ENCODE measurements at regions not wholly inside any gene's neighbourhood (a gene's known extent, or its start where the extent isn't known, plus 50 kb on each side); places are given as distances from the start of the nearest gene placed in this dataset.

DNA sequence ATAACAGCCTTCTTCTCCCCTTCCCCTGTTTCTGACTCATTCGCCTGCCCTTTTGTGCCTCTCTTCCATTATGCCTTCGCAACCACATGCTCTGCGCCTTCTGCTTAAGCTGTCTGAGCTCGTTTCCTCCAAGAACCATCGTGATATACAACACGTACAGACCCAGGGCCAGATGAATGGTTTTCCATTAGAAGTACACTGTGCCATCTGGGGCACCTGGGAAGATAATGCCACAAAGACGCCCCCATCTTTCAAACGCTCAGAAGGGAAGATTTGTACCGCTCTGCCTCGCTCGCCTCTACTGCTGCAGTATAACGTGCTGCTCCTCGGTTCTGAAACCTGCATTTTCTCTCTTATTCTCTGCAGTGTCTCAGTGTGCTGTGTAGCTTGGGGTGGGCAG, 470.9 kb upstream of the STXBP6 start:
- Mint-ChIP-seq H3K27ac (no peak overlapping the region), H3K4me3 (no peak overlapping the region), H3K36me3 (ENCODE audit: low read depth) (no peaks in the 10 kb centered on the region), H3K9me3 (peaks cover 6% of the 10 kb centered on the region), H3K4me1 (ENCODE audit: low read depth) (no peaks in the 10 kb centered on the region), H3K27me3 (no peaks in the 10 kb centered on the region)
- ATAC-seq (no peak), DNase-seq (no peak)
- TF ChIP-seq, protein P1, sequence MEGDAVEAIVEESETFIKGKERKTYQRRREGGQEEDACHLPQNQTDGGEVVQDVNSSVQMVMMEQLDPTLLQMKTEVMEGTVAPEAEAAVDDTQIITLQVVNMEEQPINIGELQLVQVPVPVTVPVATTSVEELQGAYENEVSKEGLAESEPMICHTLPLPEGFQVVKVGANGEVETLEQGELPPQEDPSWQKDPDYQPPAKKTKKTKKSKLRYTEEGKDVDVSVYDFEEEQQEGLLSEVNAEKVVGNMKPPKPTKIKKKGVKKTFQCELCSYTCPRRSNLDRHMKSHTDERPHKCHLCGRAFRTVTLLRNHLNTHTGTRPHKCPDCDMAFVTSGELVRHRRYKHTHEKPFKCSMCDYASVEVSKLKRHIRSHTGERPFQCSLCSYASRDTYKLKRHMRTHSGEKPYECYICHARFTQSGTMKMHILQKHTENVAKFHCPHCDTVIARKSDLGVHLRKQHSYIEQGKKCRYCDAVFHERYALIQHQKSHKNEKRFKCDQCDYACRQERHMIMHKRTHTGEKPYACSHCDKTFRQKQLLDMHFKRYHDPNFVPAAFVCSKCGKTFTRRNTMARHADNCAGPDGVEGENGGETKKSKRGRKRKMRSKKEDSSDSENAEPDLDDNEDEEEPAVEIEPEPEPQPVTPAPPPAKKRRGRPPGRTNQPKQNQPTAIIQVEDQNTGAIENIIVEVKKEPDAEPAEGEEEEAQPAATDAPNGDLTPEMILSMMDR (IDR thresholded peaks at IDR 0.05) = no peak
- intact Hi-C loops (cut with micrococcal nuclease) = no loop called here
- ChIA-PET CTCF (no interaction called here), POLR2A (no interaction called here)

DNA sequence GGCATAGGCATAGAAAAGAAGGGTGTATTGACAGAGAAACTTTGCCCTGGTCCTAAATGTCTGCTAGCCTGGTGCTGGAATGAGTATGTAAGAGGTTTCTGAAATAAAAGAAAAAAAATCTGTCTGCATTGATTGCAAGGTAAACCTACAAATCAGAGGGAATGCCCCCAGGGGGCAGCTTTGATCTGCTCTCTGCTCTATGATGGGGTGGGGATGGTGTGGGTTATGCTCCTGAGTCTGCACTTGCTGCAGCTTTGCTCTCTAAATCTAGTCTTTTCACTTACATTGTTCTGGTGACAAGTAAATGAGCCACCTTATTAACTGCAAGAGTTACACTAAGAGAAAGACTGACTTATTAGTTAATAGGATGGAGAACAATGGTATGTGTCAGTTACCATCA, 468.4 kb upstream of the STXBP6 start:
- ChIA-PET POLR2A (no interaction called here), CTCF (no interaction called here)
- peaks cover 14% of the 10 kb centered on the region for H3K9me3 Mint-ChIP-seq
- intact Hi-C loops (cut with micrococcal nuclease) = no loop called here
- H3K36me3 Mint-ChIP-seq (ENCODE audit: low read depth) = no peaks in the 10 kb centered on the region
- no peak for DNase-seq
- no peaks in the 10 kb centered on the region for H3K4me1 Mint-ChIP-seq (ENCODE audit: low read depth)
- no peak overlapping the region for H3K4me3 Mint-ChIP-seq
- TF ChIP-seq, protein P1 (IDR thresholded peaks at IDR 0.05) = no peak
- no peaks in the 10 kb centered on the region for H3K27me3 Mint-ChIP-seq
- no peak overlapping the region for H3K27ac Mint-ChIP-seq
- no peak for ATAC-seq

DNA sequence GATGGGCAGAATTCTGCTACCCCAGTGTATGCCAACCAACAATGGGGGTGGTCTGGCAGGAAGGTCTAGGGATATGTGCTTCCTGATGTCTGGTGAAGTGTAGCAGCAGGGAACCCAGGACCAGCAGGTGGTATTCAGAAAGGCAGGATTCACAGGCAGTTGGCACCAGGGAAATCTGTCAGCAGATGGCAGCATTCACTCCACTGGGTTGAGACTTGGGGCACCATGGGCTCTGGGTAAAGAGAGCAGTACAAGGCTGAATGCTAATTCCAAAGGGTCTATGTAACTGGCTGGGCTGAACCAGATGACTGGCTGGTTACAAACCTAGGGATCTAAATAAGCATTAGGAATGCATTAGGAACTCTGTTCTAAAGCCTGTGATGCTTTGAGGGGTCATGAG, 466.9 kb upstream of the STXBP6 start:
- DNase-seq = no peak
- H3K4me3 Mint-ChIP-seq = no peak overlapping the region
- no peaks in the 10 kb centered on the region for H3K4me1 Mint-ChIP-seq (ENCODE audit: low read depth)
- peaks cover 18% of the 10 kb centered on the region for H3K9me3 Mint-ChIP-seq
- no peaks in the 10 kb centered on the region for H3K36me3 Mint-ChIP-seq (ENCODE audit: low read depth)
- ChIA-PET POLR2A (no interaction called here), CTCF (no interaction called here)
- no peak for ATAC-seq
- TF ChIP-seq, protein P1 (IDR thresholded peaks at IDR 0.05) = no peak
- intact Hi-C loops (cut with micrococcal nuclease) = no loop called here
- H3K27me3 Mint-ChIP-seq = no peaks in the 10 kb centered on the region
- H3K27ac Mint-ChIP-seq = no peak overlapping the region

DNA sequence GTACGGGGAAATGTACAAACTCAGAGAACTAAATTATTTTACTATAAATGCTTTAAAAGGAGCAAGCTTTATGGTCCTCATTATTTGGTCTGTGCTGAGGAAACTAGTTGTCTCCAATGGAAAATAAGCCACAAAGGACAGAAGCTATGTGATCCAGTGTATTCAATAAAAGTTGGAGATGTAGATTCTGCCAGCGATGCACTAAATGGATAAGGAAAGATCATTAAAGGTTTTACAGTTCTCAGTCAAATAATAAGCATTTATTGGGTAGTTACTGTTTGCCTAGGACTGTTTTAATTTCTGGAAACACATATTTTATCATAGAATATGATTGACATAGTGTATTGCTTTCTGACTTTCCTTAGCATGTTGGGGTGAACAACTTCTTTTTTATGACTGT, 458.9 kb upstream of the STXBP6 start:
- Mint-ChIP-seq H3K27me3 (no peaks in the 10 kb centered on the region), H3K4me3 (no peak overlapping the region), H3K27ac (no peak overlapping the region), H3K4me1 (ENCODE audit: low read depth) (no peaks in the 10 kb centered on the region), H3K9me3 (peaks cover 10% of the 10 kb centered on the region), H3K36me3 (ENCODE audit: low read depth) (no peaks in the 10 kb centered on the region)
- ChIA-PET POLR2A (no interaction called here), CTCF (no interaction called here)
- intact Hi-C loops (cut with micrococcal nuclease) = no loop called here
- ATAC-seq (no peak), DNase-seq (no peak)
- TF ChIP-seq, protein P1 (IDR thresholded peaks at IDR 0.05) = no peak

DNA sequence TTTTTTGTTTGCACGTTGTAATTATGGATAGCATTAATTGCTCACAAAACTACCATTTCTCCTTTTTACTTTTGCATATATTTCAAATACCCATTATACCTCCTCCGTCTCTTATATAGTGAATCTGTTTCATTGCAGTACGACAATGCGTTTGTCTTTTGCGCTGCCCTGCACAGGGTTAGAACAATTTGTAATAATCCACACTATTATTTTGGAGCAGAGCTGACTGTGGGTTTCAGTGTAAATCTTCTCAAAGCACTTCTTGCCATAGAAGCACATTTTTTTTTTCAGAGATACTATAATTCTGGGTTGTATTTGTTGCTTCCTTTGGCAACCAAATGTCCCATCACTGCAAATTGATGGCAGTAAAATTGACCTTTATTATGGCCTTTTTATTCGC, 451.8 kb upstream of the STXBP6 start:
- TF ChIP-seq, protein P1 (IDR thresholded peaks at IDR 0.05) = no peak
- Mint-ChIP-seq H3K4me3 (no peak overlapping the region), H3K9me3 (peaks cover 4% of the 10 kb centered on the region), H3K27ac (no peak overlapping the region), H3K4me1 (ENCODE audit: low read depth) (no peaks in the 10 kb centered on the region), H3K27me3 (no peaks in the 10 kb centered on the region), H3K36me3 (ENCODE audit: low read depth) (no peaks in the 10 kb centered on the region)
- ATAC-seq (no peak), DNase-seq (no peak)
- CTCF ChIA-PET = no interaction called here
- POLR2A ChIA-PET = no interaction called here
- intact Hi-C loops (cut with micrococcal nuclease) = no loop called here
